Gastroesophageal sphincter (tissue), 3 donors: ENCODE measurements at regions not wholly inside any gene's neighbourhood (a gene's known extent, or its start where the extent isn't known, plus 50 kb on each side); places are given as distances from the start of the nearest gene placed in this dataset.

Source experiments
- CTCF ChIP-seq, 4 experiments: fragments of 200-600 bp in 2 of 4; fragments of 450-650 bp in 2 of 4; sonication (generic) in 1 of 4; IDR thresholded peaks; one replicate each; pipeline ENCODE4 v1.5.1; 2017 to 2019; ENCODE audit warnings: antibody characterized with exemption in 4 of 4, mild to moderate bottlenecking in 2 of 4, moderate library complexity in 2 of 4
- EP300 ChIP-seq: sonication (generic); formaldehyde crosslinking; IDR thresholded peaks from one replicate; pipeline ENCODE4 v1.6.1; 2017; ENCODE audit warnings: antibody characterized with exemption, mild to moderate bottlenecking
- POLR2A ChIP-seq, 2 donors: fragments of 450-650 bp; IDR thresholded peaks; one replicate each; pipeline ENCODE4 v1.6.1; 2017; ENCODE audit warnings: antibody characterized with exemption in 2 of 2, mild to moderate bottlenecking in 2 of 2, moderate library complexity in 1 of 2
- POLR2AphosphoS5 ChIP-seq: sonication (generic); formaldehyde crosslinking; IDR thresholded peaks from one replicate; pipeline ENCODE4 v1.6.1; 2017; ENCODE audit warnings: antibody characterized with exemption

- TF ChIP-seq CTCF (IDR thresholded peaks at IDR 0.05) (no peak), POLR2A (IDR thresholded peaks at IDR 0.05) (no peak), EP300 (no peak), POLR2AphosphoS5 (no peak)
These were observed 356.6 kb upstream of the LYPLAL1 start for GRCh38 chr1:218817071-218817470.
